NB4 (cell line): ENCODE measurements at regions not wholly inside any gene's neighbourhood (a gene's known extent, or its start where the extent isn't known, plus 50 kb on each side); places are given as distances from the start of the nearest gene placed in this dataset.
A peak's percentile ranks its signal among the peaks of the same experiment; 100 is the strongest.

ENCODE experiments used
- DNase-seq: peaks from one replicate; pipeline ENCODE4 v3.0.0; 2010; ENCODE audit warnings: low read depth
- H3K4me3 ChIP-seq: one replicate; pipeline ENCODE4 v1.5.1; 2011; ENCODE audit warnings: mild to moderate bottlenecking, low read depth, low read length, moderate library complexity
- MYC ChIP-seq: IDR thresholded peaks from 2 replicates; pipeline ENCODE4 v1.6.1; 2011; ENCODE audit warnings: low read depth, low read length
- POLR2A ChIP-seq: IDR thresholded peaks from 2 replicates; pipeline ENCODE4 v1.6.1; 2011; ENCODE audit warnings: mild to moderate bottlenecking; ENCODE audit not compliant: insufficient read length; ENCODE audit errors: extremely low read depth
- TF ChIP-seq, protein P1 (sequence below): IDR thresholded peaks from 2 replicates; pipeline ENCODE4 v1.6.1; 2011; ENCODE audit warnings: low read depth, low read length
- TF ChIP-seq, protein P2 (sequence below): IDR thresholded peaks from one replicate; pipeline ENCODE4 v1.5.1; 2012; ENCODE audit warnings: low read depth, low read length

DNA sequence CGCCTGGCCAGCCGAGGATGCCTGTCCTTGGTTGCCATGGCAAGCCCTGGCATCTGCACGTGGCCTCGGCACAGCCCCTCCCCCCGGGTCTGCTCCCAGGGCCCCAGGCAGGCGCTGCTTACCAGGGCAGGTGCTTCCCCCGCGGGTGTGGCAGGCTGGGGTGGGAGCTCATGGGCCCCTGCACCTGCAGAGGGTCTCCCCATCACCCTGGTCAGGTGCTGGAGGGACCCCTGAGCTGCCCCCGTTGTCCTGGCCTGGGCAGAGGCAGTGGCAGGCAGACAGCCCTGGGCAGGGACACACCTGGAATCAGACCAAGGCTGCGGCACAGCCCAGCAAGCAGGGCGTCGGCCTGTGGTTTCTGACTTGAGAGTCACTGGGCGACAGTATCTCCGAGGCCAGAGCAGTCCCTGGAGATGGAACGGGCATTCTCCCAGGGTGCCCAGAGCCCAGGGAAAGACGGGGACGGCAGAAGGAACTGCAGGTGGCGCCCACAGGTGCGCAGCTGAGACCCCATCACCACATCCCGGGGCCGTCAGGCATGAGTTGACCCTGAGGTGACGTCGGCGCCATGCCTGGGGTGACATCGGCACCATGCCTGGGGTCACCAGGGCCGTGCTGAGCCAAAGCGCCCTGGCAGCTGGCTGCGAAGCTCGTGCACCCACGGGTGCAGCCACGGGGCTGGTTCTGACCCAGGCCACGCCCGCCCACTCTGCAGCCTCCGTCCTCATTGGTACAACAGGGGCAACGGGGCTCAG is 56.1 kb upstream of the FBRSL1 start:
- no peak overlapping the region for H3K4me3 ChIP-seq
- no peak for DNase-seq
- TF ChIP-seq, protein P1, sequence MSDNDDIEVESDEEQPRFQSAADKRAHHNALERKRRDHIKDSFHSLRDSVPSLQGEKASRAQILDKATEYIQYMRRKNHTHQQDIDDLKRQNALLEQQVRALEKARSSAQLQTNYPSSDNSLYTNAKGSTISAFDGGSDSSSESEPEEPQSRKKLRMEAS = no peak
- TF ChIP-seq MYC = no peak
- no peak for TF ChIP-seq POLR2A
- TF ChIP-seq, protein P2, sequence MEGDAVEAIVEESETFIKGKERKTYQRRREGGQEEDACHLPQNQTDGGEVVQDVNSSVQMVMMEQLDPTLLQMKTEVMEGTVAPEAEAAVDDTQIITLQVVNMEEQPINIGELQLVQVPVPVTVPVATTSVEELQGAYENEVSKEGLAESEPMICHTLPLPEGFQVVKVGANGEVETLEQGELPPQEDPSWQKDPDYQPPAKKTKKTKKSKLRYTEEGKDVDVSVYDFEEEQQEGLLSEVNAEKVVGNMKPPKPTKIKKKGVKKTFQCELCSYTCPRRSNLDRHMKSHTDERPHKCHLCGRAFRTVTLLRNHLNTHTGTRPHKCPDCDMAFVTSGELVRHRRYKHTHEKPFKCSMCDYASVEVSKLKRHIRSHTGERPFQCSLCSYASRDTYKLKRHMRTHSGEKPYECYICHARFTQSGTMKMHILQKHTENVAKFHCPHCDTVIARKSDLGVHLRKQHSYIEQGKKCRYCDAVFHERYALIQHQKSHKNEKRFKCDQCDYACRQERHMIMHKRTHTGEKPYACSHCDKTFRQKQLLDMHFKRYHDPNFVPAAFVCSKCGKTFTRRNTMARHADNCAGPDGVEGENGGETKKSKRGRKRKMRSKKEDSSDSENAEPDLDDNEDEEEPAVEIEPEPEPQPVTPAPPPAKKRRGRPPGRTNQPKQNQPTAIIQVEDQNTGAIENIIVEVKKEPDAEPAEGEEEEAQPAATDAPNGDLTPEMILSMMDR = no peak

DNA sequence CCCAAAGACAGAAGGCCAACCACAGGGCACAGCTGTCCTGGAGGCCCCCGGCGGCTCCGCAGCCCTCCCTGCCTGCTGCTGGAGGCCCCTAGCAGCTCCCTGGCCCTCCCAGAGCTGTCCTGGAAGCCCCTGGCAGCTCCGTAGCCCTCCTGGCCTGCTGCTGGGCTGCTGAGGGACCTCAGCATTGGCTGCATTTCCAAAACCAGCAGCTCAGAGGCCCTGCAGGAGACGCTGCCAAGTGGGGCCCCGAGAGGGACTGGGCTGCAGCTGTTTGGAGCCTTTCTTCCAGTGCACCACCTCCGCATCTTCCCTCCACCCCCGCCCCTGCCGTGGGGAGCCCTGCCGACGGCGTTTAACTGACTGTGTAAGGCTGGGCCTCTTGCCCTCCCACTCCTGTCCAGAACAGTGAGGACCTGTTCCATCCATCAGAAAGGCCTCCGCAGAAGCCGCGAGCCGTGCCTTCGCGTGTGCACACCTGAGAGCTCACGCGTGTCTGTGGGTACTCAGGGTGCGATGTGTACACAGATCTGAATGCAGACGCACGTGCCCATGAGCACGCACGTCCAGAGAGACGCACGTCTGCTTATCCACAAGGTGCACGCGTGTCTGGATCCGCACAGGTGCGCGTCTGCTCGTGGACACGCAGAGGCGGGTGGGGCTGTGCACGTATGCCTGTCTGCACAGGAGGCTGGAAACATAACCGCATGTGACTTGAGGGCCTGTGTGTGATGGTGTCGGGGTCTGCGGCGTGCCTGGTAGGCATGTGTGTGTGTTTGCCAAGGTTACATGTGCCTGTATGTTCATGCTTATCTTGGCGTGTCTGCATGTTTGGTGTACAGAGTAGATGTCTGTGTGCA is 57.0 kb upstream of the FBRSL1 start:
- H3K4me3 ChIP-seq = no peak overlapping the region
- DNase-seq = no peak
- TF ChIP-seq, protein P1 = no peak
- TF ChIP-seq, protein P2 = no peak
- TF ChIP-seq POLR2A (no peak), MYC (no peak)

DNA sequence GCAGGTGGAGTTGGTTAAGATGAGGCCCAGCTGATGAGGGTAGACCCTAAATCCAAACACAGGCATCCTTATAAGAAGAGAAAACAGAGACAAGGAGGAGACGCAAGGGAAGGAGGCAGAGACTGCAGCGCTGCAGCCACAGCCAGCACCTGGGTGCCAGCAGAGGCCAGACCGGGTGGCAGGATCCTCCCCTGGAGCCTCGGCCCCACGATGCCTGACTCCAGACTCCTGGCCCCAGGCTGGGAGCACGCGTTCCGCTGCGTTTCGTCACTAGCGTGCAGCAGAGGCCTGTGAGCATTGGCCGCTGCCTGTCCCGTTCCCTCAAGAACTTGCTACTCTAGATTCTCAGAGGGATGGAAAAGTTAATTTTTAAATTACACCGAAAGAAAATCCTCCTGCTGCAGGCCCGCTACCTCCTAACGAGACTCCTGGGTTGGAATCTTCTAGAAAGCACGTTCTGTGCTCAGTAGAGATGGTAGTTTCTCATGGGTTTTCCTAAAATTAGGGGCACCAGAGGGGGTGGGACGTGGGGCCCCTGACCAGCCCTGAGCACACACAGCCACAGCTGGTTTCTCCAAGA is 57.7 kb upstream of the FBRSL1 start:
- H3K4me3 ChIP-seq = no peak overlapping the region
- DNase-seq = no peak
- TF ChIP-seq POLR2A (no peak), MYC (no peak)
- TF ChIP-seq, protein P2 = no peak
- TF ChIP-seq, protein P1 = no peak

DNA sequence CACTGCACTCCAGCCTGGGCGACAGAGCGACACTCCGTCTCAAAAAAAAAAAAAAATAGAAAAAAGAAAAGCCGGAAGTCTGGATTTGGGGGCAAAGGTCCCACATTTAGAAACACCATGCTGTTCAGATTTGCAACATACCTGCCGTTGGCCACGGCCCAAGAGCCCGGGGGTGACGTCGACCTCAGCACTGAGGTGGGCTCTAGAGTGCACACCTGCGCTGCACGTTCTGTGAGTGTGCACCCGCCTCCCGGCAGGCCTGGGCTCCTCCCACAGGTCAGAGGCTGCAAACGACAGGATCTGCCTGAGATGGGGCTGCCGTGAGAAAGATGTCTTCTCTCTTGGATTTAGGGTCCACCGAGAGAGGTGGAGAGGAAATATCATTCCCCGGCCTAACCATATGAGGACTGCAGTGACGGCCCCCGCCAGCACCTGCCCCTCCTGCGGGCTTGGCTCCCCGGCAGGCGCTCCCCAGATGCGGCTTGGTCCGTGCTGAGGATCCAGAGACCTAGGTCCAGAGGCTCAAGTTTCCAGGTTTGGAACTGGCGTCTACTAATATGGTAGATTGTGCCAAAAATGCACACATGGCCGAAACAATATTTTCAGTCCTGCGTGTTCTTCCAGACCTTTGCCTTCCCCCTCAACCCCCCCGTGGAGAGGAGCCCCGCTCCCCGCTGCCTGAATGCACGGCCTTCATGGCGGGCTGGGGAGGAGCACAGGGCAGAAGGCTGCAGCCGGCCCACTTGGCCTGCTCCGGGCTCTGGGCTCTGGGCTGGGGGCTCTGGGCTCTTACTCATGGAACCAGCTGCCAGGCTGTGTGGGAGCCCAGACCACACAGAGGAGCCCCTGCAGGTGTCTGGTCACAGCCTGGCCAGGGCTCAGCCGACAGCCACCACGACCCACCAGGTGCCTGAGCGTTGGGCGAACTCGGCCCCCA is 58.8 kb upstream of the FBRSL1 start:
- no peak overlapping the region for H3K4me3 ChIP-seq
- DNase-seq = no peak
- TF ChIP-seq MYC (no peak), POLR2A (no peak)
- TF ChIP-seq, protein P1 = no peak
- TF ChIP-seq, protein P2 = no peak

DNA sequence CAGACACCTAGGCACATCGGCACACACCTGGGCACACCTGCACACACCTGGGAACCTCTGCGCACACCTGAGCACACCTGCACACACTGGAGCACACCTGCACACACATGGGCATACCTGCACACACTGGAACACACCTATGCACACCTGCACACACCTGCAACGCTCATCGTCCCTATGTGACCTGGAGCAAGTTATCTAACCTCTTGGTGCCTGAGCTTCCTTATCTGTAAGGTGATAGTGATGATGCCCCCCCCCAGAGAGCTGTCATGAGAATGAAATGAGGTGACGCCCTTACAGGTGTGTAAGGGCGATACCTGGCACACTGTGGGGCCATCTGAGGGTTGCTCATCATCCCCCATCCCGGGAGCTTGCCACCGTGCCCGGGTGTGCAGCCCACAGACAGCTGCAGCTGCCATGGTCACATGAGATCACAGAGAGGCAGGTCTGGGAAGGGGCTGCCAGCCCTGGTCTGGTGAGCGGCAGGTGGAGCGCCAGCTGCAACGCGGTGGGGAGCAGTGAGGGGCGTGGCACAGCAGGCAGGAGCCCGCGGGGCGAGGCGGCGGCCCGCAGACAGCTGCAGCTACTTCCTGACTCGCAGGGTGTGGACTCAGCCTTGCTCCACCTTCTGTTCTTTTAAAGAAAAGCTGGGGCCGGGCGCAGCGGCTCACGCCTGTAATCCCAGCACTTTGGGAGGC is 59.9 kb upstream of the FBRSL1 start:
- TF ChIP-seq, protein P1 = peak; percentile 56
- TF ChIP-seq POLR2A = no peak
- peak; percentile 88 for DNase-seq
- no peak overlapping the region for H3K4me3 ChIP-seq
